H1 (cell line): ENCODE measurements at regions not wholly inside any gene's neighbourhood (a gene's known extent, or its start where the extent isn't known, plus 50 kb on each side); places are given as distances from the start of the nearest gene placed in this dataset.

Source experiments
- NANOG ChIP-seq: IDR thresholded peaks from 2 replicates; pipeline ENCODE4 v1.6.1; 2011; ENCODE audit warnings: low read length, low read depth, mild to moderate bottlenecking, inconsistent platforms; ENCODE audit not compliant: insufficient read depth, poor library complexity, severe bottlenecking
- POLR2AphosphoS5 ChIP-seq: IDR thresholded peaks from 2 replicates; pipeline ENCODE4 v1.6.1; 2011; ENCODE audit warnings: low read depth, low read length

DNA sequence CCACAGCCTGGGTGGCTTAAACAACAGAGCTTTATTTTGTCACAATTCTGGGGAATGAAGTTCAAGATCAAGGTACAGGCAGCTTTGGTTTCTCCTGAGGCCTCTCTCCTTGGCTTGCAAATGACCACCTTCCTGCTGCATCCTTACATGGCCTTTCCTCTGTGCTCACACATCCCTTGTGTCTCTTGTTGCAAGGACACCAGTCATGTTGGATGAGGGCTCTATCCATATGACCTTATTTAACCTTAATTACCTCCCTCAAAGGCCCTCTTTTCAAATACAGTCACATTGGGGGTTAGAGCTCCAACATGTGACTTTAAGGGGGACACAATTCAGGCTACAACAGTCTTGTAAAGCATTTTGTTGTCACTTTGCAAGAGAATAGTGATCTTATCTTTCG is 65.0 kb upstream of the PLXNA4 start (continued):
- TF ChIP-seq NANOG (no peak), POLR2AphosphoS5 (peak; percentile 64; the same call in 1 of the 2 replicates)
